Pancreas (tissue), 10 donors: ENCODE measurements at regions not wholly inside any gene's neighbourhood (a gene's known extent, or its start where the extent isn't known, plus 50 kb on each side); places are given as distances from the start of the nearest gene placed in this dataset.

Experiments used
- ATAC-seq, 4 donors: fragments of 200-7000 bp; cut with Tn5 transposase; one replicate each; pipeline versions ENCODE4 v1.8.0 to v1.9.1; 2020; ENCODE audit warnings: mild to moderate bottlenecking in 4 of 4, moderate library complexity in 4 of 4
- DNase-seq, 6 donors: peaks; one replicate each; pipeline ENCODE4 v3.0.0-alpha.2; 2020
- FAIRE-seq: peaks from 2 replicates; lab custom pipeline; 2012; peaks lifted over from hg19 to GRCh38; lab: Jason Lieb, UNC
- H3K27ac ChIP-seq, 4 donors: fragments of 200-600 bp; sonication (generic); 1 replicate in 3 of 4; 2 replicates in 1 of 4; pipeline versions ENCODE4 v1.5.0 to v1.8.0; 2020
- H3K27me3 ChIP-seq, 4 donors: fragments of 200-600 bp; one replicate each; pipeline ENCODE4 v1.8.0; 2021
- H3K36me3 ChIP-seq, 3 donors: fragments of 200-600 bp; sonication (generic) in 1 of 3; one replicate each; pipeline versions ENCODE4 v1.5.0 to v1.8.0; 2020 to 2021
- H3K4me1 ChIP-seq, 3 donors: fragments of 200-600 bp; one replicate each; pipeline ENCODE4 v1.8.0; 2021
- H3K4me3 ChIP-seq, 4 donors: fragments of 200-600 bp; sonication (generic) in 2 of 4; one replicate each; pipeline versions ENCODE4 v1.5.0 to v1.8.0; 2020 to 2021
- H3K9me3 ChIP-seq, 4 donors: fragments of 200-600 bp; one replicate each; pipeline ENCODE4 v1.8.0; 2021
- WGBS, 2 donors: extraction: QIAGEN DNeasy Blood & Tissue Kit; methylation state at CpG; one replicate each; pipeline ENCODE4 v1.1.7; 2013; 5-methylcytosine and 5-hydroxymethylcytosine counted together
- intact Hi-C, 3 donors: fragments of 100-400 bp; cut with DNase I; formaldehyde crosslinking; loops; one replicate each; pipeline versions ENCODE4 v1.11.1 to v1.14.2; 2022
- TF ChIP-seq, protein P1 (sequence below), 4 donors: fragments of 200-600 bp; sonication (generic) in 3 of 4; IDR thresholded peaks; one replicate each; pipeline versions ENCODE4 v1.5.0 to v1.8.0; 2021; ENCODE audit warnings: antibody characterized with exemption in 4 of 4
- donor health status: healthy with polysubstance abuse.
- donor health status: DM: no; HTN: no; CAD: no; lungs with moderate emphysema.
- donor health status: DM: no; HTN: no; CAD: no.
- donor health status: control.
- donor health status: control.
- donor health status: Bipolar disorder and iron deficiency.
- donor health status: DM: yes; HTN: yes; CAD: no.
- donor health status: DM: no; HTN: no; CAD: no.
- donor health status: DM: no; HTN: no; CAD: no.
- donor health status: DM: yes; HTN: yes; CAD: no.

DNA sequence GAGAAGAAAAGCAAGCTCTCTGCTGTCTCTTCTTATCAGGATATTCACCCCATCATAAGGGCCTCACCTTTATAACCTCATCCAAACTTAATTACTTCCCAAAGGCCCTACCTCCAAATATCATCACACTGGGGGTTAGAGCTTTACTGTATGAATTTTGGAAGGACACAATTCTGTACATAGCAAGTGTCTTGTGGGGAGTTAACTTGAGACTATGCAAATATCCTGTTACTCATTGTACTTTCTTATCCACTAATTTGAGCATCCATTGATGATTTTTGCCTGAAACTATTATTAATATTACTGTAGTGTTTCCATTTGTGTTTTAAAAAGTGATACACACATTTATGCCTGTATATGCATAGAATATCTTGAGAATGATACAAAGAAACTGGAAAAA is 129.1 kb upstream of the IVNS1ABP start:
- H3K4me1 ChIP-seq: peaks cover 0 to 3% (median 0%) of the 10 kb centered on the region in 3 donors
- no peak overlapping the region for H3K27ac ChIP-seq
- no peaks in the 10 kb centered on the region for H3K9me3 ChIP-seq
- no peaks in the 10 kb centered on the region for H3K27me3 ChIP-seq
- TF ChIP-seq, protein P1, sequence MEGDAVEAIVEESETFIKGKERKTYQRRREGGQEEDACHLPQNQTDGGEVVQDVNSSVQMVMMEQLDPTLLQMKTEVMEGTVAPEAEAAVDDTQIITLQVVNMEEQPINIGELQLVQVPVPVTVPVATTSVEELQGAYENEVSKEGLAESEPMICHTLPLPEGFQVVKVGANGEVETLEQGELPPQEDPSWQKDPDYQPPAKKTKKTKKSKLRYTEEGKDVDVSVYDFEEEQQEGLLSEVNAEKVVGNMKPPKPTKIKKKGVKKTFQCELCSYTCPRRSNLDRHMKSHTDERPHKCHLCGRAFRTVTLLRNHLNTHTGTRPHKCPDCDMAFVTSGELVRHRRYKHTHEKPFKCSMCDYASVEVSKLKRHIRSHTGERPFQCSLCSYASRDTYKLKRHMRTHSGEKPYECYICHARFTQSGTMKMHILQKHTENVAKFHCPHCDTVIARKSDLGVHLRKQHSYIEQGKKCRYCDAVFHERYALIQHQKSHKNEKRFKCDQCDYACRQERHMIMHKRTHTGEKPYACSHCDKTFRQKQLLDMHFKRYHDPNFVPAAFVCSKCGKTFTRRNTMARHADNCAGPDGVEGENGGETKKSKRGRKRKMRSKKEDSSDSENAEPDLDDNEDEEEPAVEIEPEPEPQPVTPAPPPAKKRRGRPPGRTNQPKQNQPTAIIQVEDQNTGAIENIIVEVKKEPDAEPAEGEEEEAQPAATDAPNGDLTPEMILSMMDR (IDR thresholded peaks at IDR 0.05): no peak
- intact Hi-C loops: no loop called here
- H3K4me3 ChIP-seq: no peak overlapping the region
- FAIRE-seq (no peak), ATAC-seq (no peak), DNase-seq (no peak)
- H3K36me3 ChIP-seq: no peaks in the 10 kb centered on the region

DNA sequence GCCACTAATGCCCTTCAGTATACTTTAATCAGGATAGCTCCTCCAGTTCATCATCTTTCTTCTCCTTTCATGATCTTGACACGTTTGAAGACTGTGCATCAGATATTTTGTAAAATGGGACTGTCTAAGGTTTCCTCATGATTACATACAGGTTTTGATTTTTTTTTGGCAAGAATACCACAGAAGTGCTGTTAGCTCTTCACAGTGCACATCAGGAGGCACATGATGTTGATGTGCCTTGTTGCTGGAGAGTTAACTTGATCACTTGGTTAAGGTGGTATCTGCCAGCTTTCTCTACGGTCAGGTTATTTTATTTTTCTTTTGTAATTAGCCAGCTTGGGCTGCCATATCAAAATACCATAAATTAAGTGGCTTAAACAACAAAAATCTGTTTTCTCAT is 128.6 kb upstream of the IVNS1ABP start:
- H3K9me3 ChIP-seq: no peaks in the 10 kb centered on the region
- no peaks in the 10 kb centered on the region for H3K27me3 ChIP-seq
- 80 to 81% methylated on average over 2 of the region's 2 CpGs for WGBS, 2 donors
- peaks cover 0 to 4% (median 0%) of the 10 kb centered on the region in 3 donors for H3K4me1 ChIP-seq
- H3K27ac ChIP-seq: no peak overlapping the region
- DNase-seq (no peak), ATAC-seq (no peak), FAIRE-seq (no peak)
- TF ChIP-seq, protein P1 (IDR thresholded peaks at IDR 0.05): no peak
- no peaks in the 10 kb centered on the region for H3K36me3 ChIP-seq
- H3K4me3 ChIP-seq: no peak overlapping the region
- intact Hi-C loops: no loop called here

DNA sequence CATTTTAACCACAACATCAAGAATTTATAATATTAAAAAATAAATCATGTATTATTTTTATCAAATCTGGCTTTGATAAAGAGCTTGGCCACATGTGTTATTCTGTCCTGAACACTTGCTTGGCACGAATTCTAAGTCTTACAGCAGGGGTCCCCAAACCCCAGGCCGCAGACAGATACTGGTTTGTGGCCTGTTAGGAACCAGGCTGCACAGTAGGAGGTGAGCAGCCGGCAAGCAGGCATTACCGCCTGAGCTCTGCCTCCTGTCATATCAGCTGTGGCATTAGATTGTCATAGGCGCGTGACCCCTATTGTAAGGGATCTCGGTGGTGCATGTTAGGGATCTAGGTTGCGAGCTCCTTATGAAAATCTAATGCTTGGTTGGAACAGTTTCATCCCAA is 127.6 kb upstream of the IVNS1ABP start:
- Histone ChIP-seq H3K27me3 (no peaks in the 10 kb centered on the region), H3K36me3 (no peaks in the 10 kb centered on the region), H3K4me3 (no peak overlapping the region), H3K27ac (no peak overlapping the region), H3K4me1 (peaks cover 0 to 8% (median 0%) of the 10 kb centered on the region in 3 donors), H3K9me3 (no peaks in the 10 kb centered on the region)
- DNase-seq (no peak), FAIRE-seq (no peak), ATAC-seq (no peak)
- intact Hi-C loops: no loop called here
- TF ChIP-seq, protein P1 (IDR thresholded peaks at IDR 0.05): no peak
- WGBS, 2 donors: 87 to 92% methylated on average over 8 of the region's 8 CpGs

DNA sequence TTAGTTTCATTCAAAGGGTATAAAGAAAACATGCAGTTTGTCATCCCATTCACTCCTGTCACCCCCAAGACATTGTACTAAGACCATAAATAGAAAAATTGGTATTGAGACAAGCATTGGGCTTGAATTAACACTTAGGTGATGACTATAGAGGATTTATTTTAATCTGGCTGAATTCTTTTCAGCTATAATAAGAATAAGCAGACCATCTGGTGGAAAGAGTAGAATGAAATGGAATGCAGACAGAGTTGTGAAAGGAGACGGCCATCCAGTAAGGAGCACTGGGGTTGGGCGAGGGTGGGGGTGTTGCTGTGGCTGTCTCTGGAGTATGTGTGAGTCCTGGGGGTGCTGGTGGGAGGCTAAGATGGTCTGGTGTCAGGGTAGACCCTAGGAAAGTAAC is 125.0 kb upstream of the IVNS1ABP start:
- no peaks in the 10 kb centered on the region for H3K9me3 ChIP-seq
- intact Hi-C loops: no loop called here
- FAIRE-seq (no peak), ATAC-seq (no peak), DNase-seq (no peak)
- H3K4me1 ChIP-seq: peaks cover 0 to 14% (median 0%) of the 10 kb centered on the region in 3 donors
- no peak overlapping the region for H3K4me3 ChIP-seq
- TF ChIP-seq, protein P1 (IDR thresholded peaks at IDR 0.05): no peak
- H3K27me3 ChIP-seq: no peaks in the 10 kb centered on the region
- peak overlapping the region in 1 of 4 donors; percentile 2 for H3K27ac ChIP-seq
- no peaks in the 10 kb centered on the region for H3K36me3 ChIP-seq
- WGBS, 2 donors: 74 to 78% methylated on average over 2 of the region's 2 CpGs

DNA sequence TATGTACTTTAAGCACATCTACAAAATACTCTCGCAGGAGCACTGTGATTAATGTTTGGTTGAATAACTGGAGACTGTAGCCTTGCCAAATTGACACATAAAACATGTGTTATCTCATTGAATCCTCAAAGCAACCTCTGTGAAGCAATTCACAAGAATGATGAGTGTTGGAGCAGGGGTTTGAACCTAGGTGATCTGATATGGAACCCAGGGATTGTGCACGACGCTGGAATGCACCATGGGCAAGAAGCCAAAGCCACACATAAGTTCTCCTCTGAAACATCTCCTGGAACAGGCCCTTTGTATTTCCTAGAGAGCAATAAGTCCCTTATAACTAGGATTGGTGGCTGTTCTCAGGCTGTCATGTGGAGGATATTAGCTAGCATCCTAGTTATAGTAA is 124.6 kb upstream of the IVNS1ABP start:
- DNase-seq: peak in 3 of 6 donors; percentile 28 to 56 (median 43)
- WGBS, 2 donors: 12 to 22% methylated on average over 3 of the region's 3 CpGs
- Histone ChIP-seq H3K4me1 (peaks cover 0 to 14% (median 0%) of the 10 kb centered on the region in 3 donors), H3K27ac (peak overlapping the region in 3 of 4 donors; percentile 20 to 63 (median 34)), H3K27me3 (no peaks in the 10 kb centered on the region), H3K4me3 (no peak overlapping the region), H3K9me3 (no peaks in the 10 kb centered on the region), H3K36me3 (no peaks in the 10 kb centered on the region)
- intact Hi-C loops: no loop called here
- TF ChIP-seq, protein P1 (IDR thresholded peaks at IDR 0.05): no peak
- FAIRE-seq: no peak
- ATAC-seq: peak; percentile 43 to 78 (median 68)
